Lower leg skin (tissue), 3 donors: ENCODE measurements at regions not wholly inside any gene's neighbourhood (a gene's known extent, or its start where the extent isn't known, plus 50 kb on each side); places are given as distances from the start of the nearest gene placed in this dataset.

Experiments
- CTCF ChIP-seq, 3 donors: fragments of 450-650 bp; IDR thresholded peaks; one replicate each; pipeline ENCODE4 v1.5.1; 2016; ENCODE audit warnings: antibody characterized with exemption in 3 of 3, mild to moderate bottlenecking in 3 of 3, moderate library complexity in 2 of 3
- POLR2A ChIP-seq, 2 donors: fragments of 450-650 bp; IDR thresholded peaks; one replicate each; pipeline ENCODE4 v1.6.1; 2016 to 2017; ENCODE audit warnings: antibody characterized with exemption in 2 of 2, mild to moderate bottlenecking in 1 of 2, moderate library complexity in 1 of 2

- TF ChIP-seq CTCF (IDR thresholded peaks at IDR 0.05): no peak
- no peak for TF ChIP-seq POLR2A (IDR thresholded peaks at IDR 0.05)
Observed at GRCh38 chr3:194983121-194983520, 287.8 kb downstream of the XXYLT1 start.
